ENCODE measurements at regions not wholly inside any gene's neighbourhood (a gene's known extent, or its start where the extent isn't known, plus 50 kb on each side); places are given as distances from the start of the nearest gene placed in this dataset.

DNA sequence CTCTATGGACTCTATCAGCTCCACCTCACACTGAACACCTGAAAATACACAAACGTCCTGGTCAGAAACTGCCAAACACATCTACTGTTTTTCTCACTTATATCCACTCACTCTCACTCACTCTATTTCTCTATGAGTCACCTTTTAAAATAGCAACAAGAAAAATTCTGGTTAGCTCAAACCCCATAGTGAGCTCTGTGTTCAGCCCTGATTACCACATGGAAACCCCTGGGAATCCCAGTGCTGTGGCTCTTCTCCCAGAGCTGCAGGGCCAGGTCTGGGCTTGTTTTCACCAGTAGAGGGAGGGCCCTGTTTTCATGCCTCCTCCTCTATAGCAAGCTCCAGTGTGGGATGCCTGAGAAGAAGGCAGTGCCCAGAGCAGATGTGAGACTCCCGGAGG is 1126.1 kb downstream of the TMEM121 start:
- intact Hi-C loops (cut with micrococcal nuclease): no loop called here
- Histone ChIP-seq H3K4me3 (replicated peaks in 1 of 3; ENCODE audit: insufficient read depth in 1 of 3, low read depth in 1 of 3, low read length in 3 of 3) (no peak overlapping the region), H3K9ac (replicated peaks; ENCODE audit: extremely low read depth, insufficient read depth, low read length) (no peak overlapping the region), H3K9me1 (replicated peaks; ENCODE audit: control insufficient read depth, extremely low read depth, insufficient read depth, low read length) (no peaks in the 10 kb centered on the region), H3K79me2 (ENCODE audit: control insufficient read depth, insufficient read depth, low read length) (no peaks in the 10 kb centered on the region), H3K27ac (ENCODE audit: insufficient read depth, low read depth, low read length) (no peak overlapping the region), H3K4me2 (ENCODE audit: insufficient read depth, low read length) (no peak overlapping the region), H3K9me3 (replicated peaks; ENCODE audit: control insufficient read depth, insufficient read depth, low read length) (no peaks in the 10 kb centered on the region), H4K20me1 (replicated peaks; ENCODE audit: control insufficient read depth, extremely low read depth, insufficient read depth, low read length) (no peaks in the 10 kb centered on the region), H3K27me3 (ENCODE audit: control insufficient read depth in 2 of 2, insufficient read depth in 2 of 2, low read length in 2 of 2) (no peaks in the 10 kb centered on the region), H2AFZ (ENCODE audit: low read depth, low read length) (no peak overlapping the region), H3K4me1 (ENCODE audit: control insufficient read depth, extremely low read depth, insufficient read depth, low read length) (no peaks in the 10 kb centered on the region), H3K36me3 (ENCODE audit: control insufficient read depth in 2 of 2, extremely low read depth in 1 of 2, insufficient read depth in 2 of 2, low read length in 2 of 2) (no peaks in the 10 kb centered on the region)
- DNase-seq (ENCODE audit: low read depth, low spot score) (no peak), FAIRE-seq (no peak)
- dilution Hi-C loops (cut with MboI; ENCODE audit: extremely low pct_ligation_motif_present, low sequenced_read_pairs): no loop called here
- ChIA-PET CTCF (no interaction called here), POLR2A (no interaction called here)
- TF ChIP-seq FOS (IDR thresholded peaks at IDR 0.05; ENCODE audit: borderline replicate concordance, insufficient read depth, low read length) (no peak), POLR2AphosphoS5 (IDR thresholded peaks at IDR 0.05; ENCODE audit: insufficient read depth, low read depth, low read length) (no peak), GATA2 (IDR thresholded peaks at IDR 0.05; ENCODE audit: insufficient read depth, insufficient read length, low read depth, low read length) (no peak), EZH2 (IDR thresholded peaks at IDR 0.05; ENCODE audit: borderline replicate concordance, low read depth, low read length, severe bottlenecking) (no peak), MYC (IDR thresholded peaks at IDR 0.05; ENCODE audit: low read depth, low read length) (no peak), JUN (IDR thresholded peaks at IDR 0.05; ENCODE audit: borderline replicate concordance, insufficient read depth, insufficient read length, low read depth) (no peak), POLR2A (IDR thresholded peaks at IDR 0.05; ENCODE audit: low read depth, low read length) (no peak)
- TF ChIP-seq, protein P1, sequence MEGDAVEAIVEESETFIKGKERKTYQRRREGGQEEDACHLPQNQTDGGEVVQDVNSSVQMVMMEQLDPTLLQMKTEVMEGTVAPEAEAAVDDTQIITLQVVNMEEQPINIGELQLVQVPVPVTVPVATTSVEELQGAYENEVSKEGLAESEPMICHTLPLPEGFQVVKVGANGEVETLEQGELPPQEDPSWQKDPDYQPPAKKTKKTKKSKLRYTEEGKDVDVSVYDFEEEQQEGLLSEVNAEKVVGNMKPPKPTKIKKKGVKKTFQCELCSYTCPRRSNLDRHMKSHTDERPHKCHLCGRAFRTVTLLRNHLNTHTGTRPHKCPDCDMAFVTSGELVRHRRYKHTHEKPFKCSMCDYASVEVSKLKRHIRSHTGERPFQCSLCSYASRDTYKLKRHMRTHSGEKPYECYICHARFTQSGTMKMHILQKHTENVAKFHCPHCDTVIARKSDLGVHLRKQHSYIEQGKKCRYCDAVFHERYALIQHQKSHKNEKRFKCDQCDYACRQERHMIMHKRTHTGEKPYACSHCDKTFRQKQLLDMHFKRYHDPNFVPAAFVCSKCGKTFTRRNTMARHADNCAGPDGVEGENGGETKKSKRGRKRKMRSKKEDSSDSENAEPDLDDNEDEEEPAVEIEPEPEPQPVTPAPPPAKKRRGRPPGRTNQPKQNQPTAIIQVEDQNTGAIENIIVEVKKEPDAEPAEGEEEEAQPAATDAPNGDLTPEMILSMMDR (IDR thresholded peaks at IDR 0.05; ENCODE audit: extremely low read depth in 1 of 2, insufficient read depth in 1 of 2, low read depth in 1 of 2, low read length in 2 of 2): no peak
- TF ChIP-seq, protein P2, sequence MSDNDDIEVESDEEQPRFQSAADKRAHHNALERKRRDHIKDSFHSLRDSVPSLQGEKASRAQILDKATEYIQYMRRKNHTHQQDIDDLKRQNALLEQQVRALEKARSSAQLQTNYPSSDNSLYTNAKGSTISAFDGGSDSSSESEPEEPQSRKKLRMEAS (IDR thresholded peaks at IDR 0.05; ENCODE audit: insufficient read depth, insufficient read length): no peak
- BruUV-seq (replicated peaks): no TSS peak

Measured in endothelial cell of umbilical vein (primary cell).